PC-3 (cell line): ENCODE measurements at regions not wholly inside any gene's neighbourhood (a gene's known extent, or its start where the extent isn't known, plus 50 kb on each side); places are given as distances from the start of the nearest gene placed in this dataset.

ENCODE experiments used
- CTCF ChIP-seq: fragments of 300-600 bp; sonication (generic); conservative IDR thresholded peaks from 2 replicates; pipeline ENCODE4 v1.5.1; 2017; ENCODE audit warnings: antibody characterized with exemption, low read depth, mild to moderate bottlenecking, low read length
- EZH2 ChIP-seq: fragments of 300-600 bp; sonication (generic); IDR thresholded peaks from one replicate; pipeline ENCODE4 v1.6.1; 2017; ENCODE audit warnings: antibody characterized with exemption, mild to moderate bottlenecking, low read length; ENCODE audit not compliant: unreplicated experiment

GRCh38 chr17:13784434-13785095, 182.8 kb upstream of the HS3ST3A1 start:
- TF ChIP-seq CTCF: no peak
- no peak for TF ChIP-seq EZH2
